ENCODE measurements at regions not wholly inside any gene's neighbourhood (a gene's known extent, or its start where the extent isn't known, plus 50 kb on each side); places are given as distances from the start of the nearest gene placed in this dataset.

GRCh38 chr5:142466195-142466971 is 141.6 kb upstream of the SPRY4 start:
- no peaks in the 10 kb centered on the region for H3K36me3 ChIP-seq (ENCODE audit: control insufficient read depth, insufficient read depth, low read length)

GRCh38 chr5:142465476-142465875 is 140.7 kb upstream of the SPRY4 start:
- ChIA-PET POLR2A (no interaction called here), CTCF (interaction anchor here (0.6 kb wide), 1 partner anchor 57 kb away, joined by 3 read pairs; no protein-coding TSS in a partner anchor)
- Histone ChIP-seq H3K4me1 (no peaks in the 10 kb centered on the region), H3K9me3 (no peaks in the 10 kb centered on the region), H3K4me3 (ENCODE audit: low read depth, low read length) (no peak overlapping the region), H3K27me3 (replicated peaks; ENCODE audit: control insufficient read depth, insufficient read depth, low read length) (no peaks in the 10 kb centered on the region), H3K36me3 (ENCODE audit: control insufficient read depth, insufficient read depth, low read length) (no peaks in the 10 kb centered on the region)
- no TSS peak for BruUV-seq (replicated peaks)
- H3K27ac Mint-ChIP-seq (ENCODE audit: unreplicated experiment) = no peak overlapping the region
- no peak overlapping the region for H3K4me3 Mint-ChIP-seq (ENCODE audit: unreplicated experiment)
- H3K36me3 Mint-ChIP-seq (ENCODE audit: insufficient read depth, unreplicated experiment) = no peaks in the 10 kb centered on the region
- H3K4me1 Mint-ChIP-seq (ENCODE audit: low read depth, unreplicated experiment) = no peaks in the 10 kb centered on the region
- TF ChIP-seq CTCF (IDR thresholded peaks at IDR 0.05; ENCODE audit: insufficient read depth in 1 of 2, low read depth in 1 of 2, low read length in 1 of 2, severe bottlenecking in 1 of 2, unreplicated experiment in 1 of 2) = no peak
- intact Hi-C loops (cut with micrococcal nuclease; ENCODE audit: unreplicated experiment) = no loop called here
- no peak for DNase-seq
- H3K27me3 Mint-ChIP-seq (ENCODE audit: insufficient read depth, unreplicated experiment) = peaks cover 2% of the 10 kb centered on the region
- H3K9me3 Mint-ChIP-seq (ENCODE audit: unreplicated experiment) = no peaks in the 10 kb centered on the region

More at GRCh38 chr5:142466195-142466971, 141.6 kb upstream of the SPRY4 start:
- TF ChIP-seq CTCF (IDR thresholded peaks at IDR 0.05; ENCODE audit: insufficient read depth in 1 of 2, low read depth in 1 of 2, low read length in 1 of 2, severe bottlenecking in 1 of 2, unreplicated experiment in 1 of 2) = no peak
- H3K4me1 ChIP-seq = no peaks in the 10 kb centered on the region
- H3K27me3 ChIP-seq (replicated peaks; ENCODE audit: control insufficient read depth, insufficient read depth, low read length) = no peaks in the 10 kb centered on the region
- Mint-ChIP-seq H3K4me3 (ENCODE audit: unreplicated experiment) (no peak overlapping the region), H3K9me3 (ENCODE audit: unreplicated experiment) (no peaks in the 10 kb centered on the region), H3K27ac (ENCODE audit: unreplicated experiment) (no peak overlapping the region), H3K4me1 (ENCODE audit: low read depth, unreplicated experiment) (no peaks in the 10 kb centered on the region), H3K27me3 (ENCODE audit: insufficient read depth, unreplicated experiment) (peaks cover 2% of the 10 kb centered on the region), H3K36me3 (ENCODE audit: insufficient read depth, unreplicated experiment) (no peaks in the 10 kb centered on the region)
- intact Hi-C loops (cut with micrococcal nuclease; ENCODE audit: unreplicated experiment) = no loop called here
- ChIA-PET POLR2A (interaction anchor here (0.6 kb wide), 1 partner anchor 373 kb away, joined by 4 read pairs; no protein-coding TSS in a partner anchor), CTCF (interaction anchor here (0.5 kb wide), 1 partner anchor 227 kb away, joined by 6 read pairs; no protein-coding TSS in a partner anchor)
- BruUV-seq (replicated peaks) = no TSS peak
- H3K4me3 ChIP-seq (ENCODE audit: low read depth, low read length) = no peak overlapping the region
- DNase-seq = no peak
- H3K9me3 ChIP-seq = no peaks in the 10 kb centered on the region

GRCh38 chr5:142463904-142464303 is 139.1 kb upstream of the SPRY4 start:
- intact Hi-C loops (cut with micrococcal nuclease; ENCODE audit: unreplicated experiment) = no loop called here
- TF ChIP-seq CTCF (IDR thresholded peaks at IDR 0.05; ENCODE audit: insufficient read depth in 1 of 2, low read depth in 1 of 2, low read length in 1 of 2, severe bottlenecking in 1 of 2, unreplicated experiment in 1 of 2) = no peak
- ChIA-PET CTCF (no interaction called here), POLR2A (no interaction called here)
- no peak overlapping the region for H3K4me3 Mint-ChIP-seq (ENCODE audit: unreplicated experiment)
- H3K27me3 Mint-ChIP-seq (ENCODE audit: insufficient read depth, unreplicated experiment) = peaks cover 2% of the 10 kb centered on the region
- BruUV-seq (replicated peaks) = no TSS peak
- H3K9me3 Mint-ChIP-seq (ENCODE audit: unreplicated experiment) = no peaks in the 10 kb centered on the region
- no peaks in the 10 kb centered on the region for H3K36me3 ChIP-seq (ENCODE audit: control insufficient read depth, insufficient read depth, low read length)
- H3K27ac Mint-ChIP-seq (ENCODE audit: unreplicated experiment) = no peak overlapping the region
- H3K4me3 ChIP-seq (ENCODE audit: low read depth, low read length) = no peak overlapping the region
- no peaks in the 10 kb centered on the region for H3K27me3 ChIP-seq (replicated peaks; ENCODE audit: control insufficient read depth, insufficient read depth, low read length)
- H3K9me3 ChIP-seq = 0 out of 2 replicates have a peak, but pooled peaks cover 5% of the 10 kb centered on the region
- no peak for DNase-seq
- H3K4me1 ChIP-seq = no peaks in the 10 kb centered on the region
- H3K36me3 Mint-ChIP-seq (ENCODE audit: insufficient read depth, unreplicated experiment) = no peaks in the 10 kb centered on the region
- H3K4me1 Mint-ChIP-seq (ENCODE audit: low read depth, unreplicated experiment) = no peaks in the 10 kb centered on the region
